ENCODE measurements at regions not wholly inside any gene's neighbourhood (a gene's known extent, or its start where the extent isn't known, plus 50 kb on each side); places are given as distances from the start of the nearest gene placed in this dataset.

DNA sequence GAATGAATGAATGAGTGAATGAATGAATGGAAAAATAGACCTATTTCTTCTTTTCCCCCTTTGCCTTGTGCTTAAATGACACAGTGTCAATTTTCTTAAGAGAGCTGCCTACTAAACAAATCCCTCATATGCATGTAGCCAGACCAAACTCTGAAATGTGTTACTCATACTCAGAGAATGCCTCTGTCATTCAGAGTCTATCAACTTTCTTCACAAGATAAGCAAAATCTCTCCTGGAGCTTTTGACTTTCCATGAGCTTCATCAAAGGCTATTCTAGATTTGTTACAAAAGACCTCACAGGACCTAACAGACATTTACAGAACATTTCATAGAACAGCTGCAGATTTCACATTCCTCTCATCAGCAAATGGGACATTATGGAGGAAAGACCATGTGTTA is 275.7 kb upstream of the MSX2 start:
- H3K9me3 Mint-ChIP-seq (ENCODE audit: low read depth, unreplicated experiment): peaks cover 12% of the 10 kb centered on the region
- no peak for DNase-seq
- intact Hi-C loops (cut with micrococcal nuclease; ENCODE audit: unreplicated experiment): no loop called here
- H3K36me3 Mint-ChIP-seq (ENCODE audit: insufficient read depth, unreplicated experiment): no peaks in the 10 kb centered on the region
- H3K4me1 Mint-ChIP-seq (ENCODE audit: low read depth, unreplicated experiment): peaks cover 1% of the 10 kb centered on the region
- H3K4me3 Mint-ChIP-seq (ENCODE audit: low read depth, unreplicated experiment): no peak overlapping the region
- TF ChIP-seq, protein P1, sequence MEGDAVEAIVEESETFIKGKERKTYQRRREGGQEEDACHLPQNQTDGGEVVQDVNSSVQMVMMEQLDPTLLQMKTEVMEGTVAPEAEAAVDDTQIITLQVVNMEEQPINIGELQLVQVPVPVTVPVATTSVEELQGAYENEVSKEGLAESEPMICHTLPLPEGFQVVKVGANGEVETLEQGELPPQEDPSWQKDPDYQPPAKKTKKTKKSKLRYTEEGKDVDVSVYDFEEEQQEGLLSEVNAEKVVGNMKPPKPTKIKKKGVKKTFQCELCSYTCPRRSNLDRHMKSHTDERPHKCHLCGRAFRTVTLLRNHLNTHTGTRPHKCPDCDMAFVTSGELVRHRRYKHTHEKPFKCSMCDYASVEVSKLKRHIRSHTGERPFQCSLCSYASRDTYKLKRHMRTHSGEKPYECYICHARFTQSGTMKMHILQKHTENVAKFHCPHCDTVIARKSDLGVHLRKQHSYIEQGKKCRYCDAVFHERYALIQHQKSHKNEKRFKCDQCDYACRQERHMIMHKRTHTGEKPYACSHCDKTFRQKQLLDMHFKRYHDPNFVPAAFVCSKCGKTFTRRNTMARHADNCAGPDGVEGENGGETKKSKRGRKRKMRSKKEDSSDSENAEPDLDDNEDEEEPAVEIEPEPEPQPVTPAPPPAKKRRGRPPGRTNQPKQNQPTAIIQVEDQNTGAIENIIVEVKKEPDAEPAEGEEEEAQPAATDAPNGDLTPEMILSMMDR (IDR thresholded peaks at IDR 0.05; ENCODE audit: unreplicated experiment): no peak
- no peaks in the 10 kb centered on the region for H3K27me3 Mint-ChIP-seq (ENCODE audit: unreplicated experiment)
- no peak overlapping the region for H3K27ac Mint-ChIP-seq (ENCODE audit: unreplicated experiment)
- CTCF ChIA-PET: no interaction called here
- no TSS peak for BruUV-seq (replicated peaks)

DNA sequence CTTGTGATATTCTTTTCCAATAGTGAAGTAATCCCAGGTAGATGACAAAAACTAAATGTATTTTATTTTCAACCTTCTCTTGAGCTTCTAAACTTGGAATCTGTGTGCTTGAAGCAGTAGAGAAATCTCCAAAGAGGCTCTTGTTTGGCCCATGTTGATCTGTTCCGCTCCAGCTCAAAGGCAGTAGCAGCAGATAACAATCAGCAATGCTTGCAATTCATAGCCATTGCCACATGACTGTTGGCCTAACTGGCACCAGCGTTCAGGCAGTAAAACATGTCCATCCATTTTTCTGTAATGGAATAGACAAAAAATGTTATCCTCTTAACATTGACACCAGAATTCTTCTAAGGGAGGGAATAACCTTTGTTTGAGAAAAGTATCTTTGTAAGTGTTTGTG is 270.7 kb upstream of the MSX2 start:
- Mint-ChIP-seq H3K4me3 (ENCODE audit: low read depth, unreplicated experiment) (no peak overlapping the region), H3K36me3 (ENCODE audit: insufficient read depth, unreplicated experiment) (no peaks in the 10 kb centered on the region), H3K9me3 (ENCODE audit: low read depth, unreplicated experiment) (peaks cover 9% of the 10 kb centered on the region), H3K4me1 (ENCODE audit: low read depth, unreplicated experiment) (peaks cover 14% of the 10 kb centered on the region), H3K27ac (ENCODE audit: unreplicated experiment) (no peak overlapping the region), H3K27me3 (ENCODE audit: unreplicated experiment) (no peaks in the 10 kb centered on the region)
- intact Hi-C loops (cut with micrococcal nuclease; ENCODE audit: unreplicated experiment): no loop called here
- no TSS peak for BruUV-seq (replicated peaks)
- TF ChIP-seq, protein P1 (IDR thresholded peaks at IDR 0.05; ENCODE audit: unreplicated experiment): no peak
- CTCF ChIA-PET: no interaction called here
- DNase-seq: no peak

DNA sequence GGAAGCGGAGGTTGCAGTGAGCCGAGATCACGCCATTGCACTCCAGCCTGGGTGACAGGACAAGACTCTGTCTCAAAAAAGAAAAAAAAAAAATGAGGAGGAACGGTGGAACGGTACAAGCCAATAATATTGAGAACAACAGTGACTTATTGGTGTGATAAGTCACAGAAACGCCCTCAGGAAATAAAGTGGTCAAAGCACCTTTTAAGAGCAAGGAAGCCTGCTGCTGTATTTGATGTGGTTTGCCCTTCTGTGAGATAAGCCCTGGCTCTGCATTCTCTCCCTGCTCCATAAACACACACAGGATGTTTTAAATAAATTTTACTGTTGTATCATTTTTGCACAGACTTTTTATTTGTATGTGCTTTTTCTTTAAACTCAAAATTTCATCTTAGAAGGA is 269.9 kb upstream of the MSX2 start:
- H3K4me3 Mint-ChIP-seq (ENCODE audit: low read depth, unreplicated experiment): no peak overlapping the region
- H3K27me3 Mint-ChIP-seq (ENCODE audit: unreplicated experiment): no peaks in the 10 kb centered on the region
- TF ChIP-seq, protein P1 (IDR thresholded peaks at IDR 0.05; ENCODE audit: unreplicated experiment): no peak
- peaks cover 8% of the 10 kb centered on the region for H3K9me3 Mint-ChIP-seq (ENCODE audit: low read depth, unreplicated experiment)
- no TSS peak for BruUV-seq (replicated peaks)
- no peak overlapping the region for H3K27ac Mint-ChIP-seq (ENCODE audit: unreplicated experiment)
- intact Hi-C loops (cut with micrococcal nuclease; ENCODE audit: unreplicated experiment): no loop called here
- H3K4me1 Mint-ChIP-seq (ENCODE audit: low read depth, unreplicated experiment): peaks cover 19% of the 10 kb centered on the region
- no peaks in the 10 kb centered on the region for H3K36me3 Mint-ChIP-seq (ENCODE audit: insufficient read depth, unreplicated experiment)
- no peak for DNase-seq
- CTCF ChIA-PET: interaction anchor here (0.9 kb wide), 1 partner anchor 8 kb away, joined by 3 read pairs; no protein-coding TSS in a partner anchor

DNA sequence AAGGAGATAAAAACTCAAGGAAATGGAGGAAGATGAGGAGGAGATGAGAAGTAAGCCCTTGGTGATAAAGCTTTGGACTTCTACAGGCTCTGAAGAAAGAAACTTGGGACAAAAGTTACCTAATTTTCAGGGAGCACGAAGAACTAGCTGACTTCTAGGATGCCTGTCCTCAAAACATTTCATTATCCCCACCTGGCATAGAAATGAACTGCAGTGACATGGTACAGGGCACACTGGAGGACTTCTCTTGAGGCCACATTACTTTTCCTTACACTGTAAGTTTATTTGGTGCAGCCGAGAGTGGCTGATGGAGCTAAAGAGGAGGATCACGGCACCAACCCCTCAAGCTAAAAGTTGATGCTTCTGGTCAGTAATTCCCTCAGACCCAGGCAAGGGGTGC is 269.5 kb upstream of the MSX2 start:
- no peak overlapping the region for H3K4me3 Mint-ChIP-seq (ENCODE audit: low read depth, unreplicated experiment)
- H3K27me3 Mint-ChIP-seq (ENCODE audit: unreplicated experiment): no peaks in the 10 kb centered on the region
- TF ChIP-seq, protein P1 (IDR thresholded peaks at IDR 0.05; ENCODE audit: unreplicated experiment): no peak
- peaks cover 23% of the 10 kb centered on the region for H3K4me1 Mint-ChIP-seq (ENCODE audit: low read depth, unreplicated experiment)
- H3K36me3 Mint-ChIP-seq (ENCODE audit: insufficient read depth, unreplicated experiment): no peaks in the 10 kb centered on the region
- CTCF ChIA-PET: interaction anchor here (0.9 kb wide), 1 partner anchor 9 kb away, joined by 3 read pairs; no protein-coding TSS in a partner anchor
- intact Hi-C loops (cut with micrococcal nuclease; ENCODE audit: unreplicated experiment): no loop called here
- DNase-seq: no peak
- BruUV-seq (replicated peaks): no TSS peak
- no peak overlapping the region for H3K27ac Mint-ChIP-seq (ENCODE audit: unreplicated experiment)
- peaks cover 4% of the 10 kb centered on the region for H3K9me3 Mint-ChIP-seq (ENCODE audit: low read depth, unreplicated experiment)

Measured in Calu3 (cell line).